ENCODE measurements at regions not wholly inside any gene's neighbourhood (a gene's known extent, or its start where the extent isn't known, plus 50 kb on each side); places are given as distances from the start of the nearest gene placed in this dataset.

DNA sequence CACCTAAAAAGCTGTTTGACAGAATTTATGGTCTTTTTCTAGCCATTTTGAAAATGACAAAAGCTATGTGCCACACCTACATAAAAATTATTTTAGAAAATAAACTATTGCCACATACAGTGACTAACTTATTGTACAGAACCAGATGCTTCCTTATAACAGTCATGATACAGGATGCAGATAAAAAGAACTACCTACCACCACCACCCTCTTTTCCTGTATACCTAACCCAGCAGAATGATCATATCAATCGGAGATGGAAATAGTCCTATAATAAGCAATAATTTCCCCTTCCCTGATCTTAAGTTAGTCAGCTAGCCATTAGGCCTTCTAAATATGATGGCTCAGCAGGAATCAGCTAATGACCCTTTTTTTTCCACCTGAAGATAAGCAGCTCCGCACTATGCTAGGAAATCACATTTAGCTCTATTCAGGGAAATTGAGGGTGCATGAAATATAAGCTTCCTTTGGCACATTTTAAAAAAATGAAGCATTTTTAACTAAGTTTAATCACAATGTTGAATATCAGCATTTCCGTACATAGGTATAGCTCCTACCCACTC is 155.5 kb upstream of the SETMAR start:
- H3K4me3 ChIP-seq = no peak overlapping the region
- DNase-seq (ENCODE audit: low spot score) = no peak
- no peak overlapping the region for H3K27ac ChIP-seq
- no peaks in the 10 kb centered on the region for H3K4me1 ChIP-seq (replicated peaks)
- H3K9me3 ChIP-seq = no peaks in the 10 kb centered on the region
- no peak for TF ChIP-seq POLR2A (IDR thresholded peaks at IDR 0.05)
- TF ChIP-seq, protein P1, sequence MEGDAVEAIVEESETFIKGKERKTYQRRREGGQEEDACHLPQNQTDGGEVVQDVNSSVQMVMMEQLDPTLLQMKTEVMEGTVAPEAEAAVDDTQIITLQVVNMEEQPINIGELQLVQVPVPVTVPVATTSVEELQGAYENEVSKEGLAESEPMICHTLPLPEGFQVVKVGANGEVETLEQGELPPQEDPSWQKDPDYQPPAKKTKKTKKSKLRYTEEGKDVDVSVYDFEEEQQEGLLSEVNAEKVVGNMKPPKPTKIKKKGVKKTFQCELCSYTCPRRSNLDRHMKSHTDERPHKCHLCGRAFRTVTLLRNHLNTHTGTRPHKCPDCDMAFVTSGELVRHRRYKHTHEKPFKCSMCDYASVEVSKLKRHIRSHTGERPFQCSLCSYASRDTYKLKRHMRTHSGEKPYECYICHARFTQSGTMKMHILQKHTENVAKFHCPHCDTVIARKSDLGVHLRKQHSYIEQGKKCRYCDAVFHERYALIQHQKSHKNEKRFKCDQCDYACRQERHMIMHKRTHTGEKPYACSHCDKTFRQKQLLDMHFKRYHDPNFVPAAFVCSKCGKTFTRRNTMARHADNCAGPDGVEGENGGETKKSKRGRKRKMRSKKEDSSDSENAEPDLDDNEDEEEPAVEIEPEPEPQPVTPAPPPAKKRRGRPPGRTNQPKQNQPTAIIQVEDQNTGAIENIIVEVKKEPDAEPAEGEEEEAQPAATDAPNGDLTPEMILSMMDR (IDR thresholded peaks at IDR 0.05) = no peak
- no peak for TF ChIP-seq POLR2AphosphoS5 (IDR thresholded peaks at IDR 0.05)
- intact Hi-C loops (cut with DNase I) = no loop called here
- no peaks in the 10 kb centered on the region for H3K27me3 ChIP-seq (replicated peaks; ENCODE audit: insufficient read depth)
- no peaks in the 10 kb centered on the region for H3K36me3 ChIP-seq
- WGBS = 83% methylated on average over 3 of the region's 3 CpGs

DNA sequence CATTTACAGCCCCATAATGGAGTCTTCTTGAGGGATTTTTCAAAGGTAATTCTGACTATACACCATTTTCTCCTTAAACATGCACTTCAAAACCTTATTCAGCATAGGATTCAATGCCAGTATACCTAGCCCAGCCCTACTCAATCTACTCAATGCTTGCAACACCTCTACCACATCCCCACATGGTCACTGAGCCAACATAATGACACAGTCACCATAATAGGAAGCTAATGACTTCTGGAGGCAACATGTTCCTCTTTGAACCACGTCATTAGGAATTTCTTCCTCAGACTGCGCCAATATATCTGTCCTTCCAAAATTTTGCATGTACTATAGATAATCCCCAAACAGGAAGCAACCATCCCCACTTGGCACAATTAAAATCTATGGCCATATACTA is 153.9 kb upstream of the SETMAR start:
- TF ChIP-seq POLR2AphosphoS5 (IDR thresholded peaks at IDR 0.05) (no peak), POLR2A (IDR thresholded peaks at IDR 0.05) (no peak)
- TF ChIP-seq, protein P1 (IDR thresholded peaks at IDR 0.05) = no peak
- no peaks in the 10 kb centered on the region for H3K9me3 ChIP-seq
- WGBS = 75% methylated on average over 2 of the region's 2 CpGs
- H3K27ac ChIP-seq = no peak overlapping the region
- no peak overlapping the region for H3K4me3 ChIP-seq
- no peak for DNase-seq (ENCODE audit: low spot score)
- H3K4me1 ChIP-seq (replicated peaks) = no peaks in the 10 kb centered on the region
- no peaks in the 10 kb centered on the region for H3K36me3 ChIP-seq
- no peaks in the 10 kb centered on the region for H3K27me3 ChIP-seq (replicated peaks; ENCODE audit: insufficient read depth)
- intact Hi-C loops (cut with DNase I) = no loop called here

DNA sequence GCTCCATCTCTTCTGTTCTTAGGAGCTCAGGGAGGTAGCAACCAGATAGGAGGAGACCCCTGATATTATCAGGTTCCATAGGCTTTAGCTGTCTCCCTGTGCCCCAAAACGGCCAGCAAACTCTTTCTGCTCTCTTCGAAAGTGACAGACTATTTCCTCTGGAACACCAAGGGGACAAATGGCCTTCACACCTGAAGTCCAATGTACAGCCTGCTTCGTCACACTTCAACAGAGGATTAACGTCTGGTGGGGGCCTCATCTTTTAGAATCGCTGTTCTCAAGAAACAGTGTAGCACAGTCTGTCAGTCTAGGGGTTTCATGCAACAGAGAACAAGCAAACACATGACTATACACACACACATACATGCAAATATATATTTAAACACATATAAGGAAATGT is 152.4 kb upstream of the SETMAR start:
- no peak for DNase-seq (ENCODE audit: low spot score)
- intact Hi-C loops (cut with DNase I) = no loop called here
- H3K36me3 ChIP-seq = no peaks in the 10 kb centered on the region
- no peaks in the 10 kb centered on the region for H3K27me3 ChIP-seq (replicated peaks; ENCODE audit: insufficient read depth)
- H3K9me3 ChIP-seq = no peaks in the 10 kb centered on the region
- WGBS = 79% methylated on average over 5 of the region's 5 CpGs
- TF ChIP-seq POLR2AphosphoS5 (IDR thresholded peaks at IDR 0.05) = no peak
- H3K27ac ChIP-seq = no peak overlapping the region
- H3K4me3 ChIP-seq = no peak overlapping the region
- no peaks in the 10 kb centered on the region for H3K4me1 ChIP-seq (replicated peaks)

DNA sequence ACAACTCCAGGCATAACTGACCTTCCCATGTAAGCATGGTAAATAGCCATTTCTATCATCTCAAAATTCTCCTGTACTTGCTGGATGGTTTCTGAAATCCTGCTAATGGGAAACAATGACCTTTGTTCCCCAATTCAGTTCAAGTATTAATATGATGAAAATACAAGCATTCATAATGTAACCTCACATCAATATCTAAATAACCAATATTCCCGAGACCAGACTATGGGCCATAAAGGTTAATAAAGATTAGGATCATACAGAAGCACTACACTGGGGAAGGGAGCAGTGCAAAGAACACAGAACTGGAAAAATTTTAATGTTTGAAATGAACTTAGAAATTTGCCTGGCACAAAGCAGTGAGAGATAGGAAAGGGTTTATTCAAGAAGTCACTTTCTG is 151.3 kb upstream of the SETMAR start:
- Histone ChIP-seq H3K36me3 (no peaks in the 10 kb centered on the region), H3K4me1 (replicated peaks) (no peaks in the 10 kb centered on the region), H3K9me3 (no peaks in the 10 kb centered on the region), H3K27ac (no peak overlapping the region), H3K27me3 (replicated peaks; ENCODE audit: insufficient read depth) (no peaks in the 10 kb centered on the region), H3K4me3 (no peak overlapping the region)
- intact Hi-C loops (cut with DNase I) = no loop called here
- no peak for DNase-seq (ENCODE audit: low spot score)
- WGBS = 75% methylated on average over 1 of the region's 1 CpG
- TF ChIP-seq POLR2A (IDR thresholded peaks at IDR 0.05) (no peak), POLR2AphosphoS5 (IDR thresholded peaks at IDR 0.05) (no peak)
- TF ChIP-seq, protein P1 (IDR thresholded peaks at IDR 0.05) = no peak

DNA sequence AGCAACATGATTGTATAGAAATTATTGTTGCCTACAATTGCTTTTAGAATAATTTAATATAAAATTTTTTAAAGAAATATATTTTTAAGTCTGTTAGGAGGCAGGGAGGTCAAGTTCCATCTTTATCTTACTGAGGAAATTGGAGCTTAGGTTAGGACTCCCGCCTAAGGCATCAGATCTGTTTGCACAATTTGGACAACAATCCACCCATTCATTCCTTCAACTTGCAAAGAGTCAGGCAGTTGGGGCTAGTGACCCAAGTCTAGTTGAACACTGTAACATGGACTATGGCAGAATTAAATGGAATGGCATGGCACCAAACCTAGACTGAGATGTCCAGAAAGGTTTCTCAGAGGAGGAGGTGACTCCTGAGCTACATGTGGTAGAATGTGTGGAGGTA is 149.4 kb upstream of the SETMAR start:
- H3K36me3 ChIP-seq = no peaks in the 10 kb centered on the region
- 52% methylated on average over 1 of the region's 1 CpG for WGBS
- no peak overlapping the region for H3K27ac ChIP-seq
- H3K4me1 ChIP-seq (replicated peaks) = no peaks in the 10 kb centered on the region
- intact Hi-C loops (cut with DNase I) = no loop called here
- DNase-seq (ENCODE audit: low spot score) = no peak
- H3K4me3 ChIP-seq = no peak overlapping the region
- no peak for TF ChIP-seq POLR2AphosphoS5 (IDR thresholded peaks at IDR 0.05)
- TF ChIP-seq POLR2A (IDR thresholded peaks at IDR 0.05) = no peak
- TF ChIP-seq, protein P1 (IDR thresholded peaks at IDR 0.05) = no peak
- no peaks in the 10 kb centered on the region for H3K27me3 ChIP-seq (replicated peaks; ENCODE audit: insufficient read depth)
- no peaks in the 10 kb centered on the region for H3K9me3 ChIP-seq
